Cardiac septum (tissue), 1 donor: ENCODE measurements at regions not wholly inside any gene's neighbourhood (a gene's known extent, or its start where the extent isn't known, plus 50 kb on each side); places are given as distances from the start of the nearest gene placed in this dataset.
A peak's percentile ranks its signal among the peaks of the same experiment; 100 is the strongest.
"Not testable (repeated sequence)": the region's sequence is repeated elsewhere in the genome, so short reads cannot be mapped to it uniquely, and the experiment has no call there.

Source experiments
- DNase-seq: peaks from one replicate; pipeline ENCODE4 v3.0.0-alpha.2; 2020; ENCODE audit warnings: low spot score
- intact Hi-C: fragments of 100-400 bp; cut with DNase I; formaldehyde crosslinking; loops from one replicate; pipeline ENCODE4 v1.14.0; 2022
- donor health status: DM: no; HTN: no; CAD: no.

- intact Hi-C loops = no loop called here
- DNase-seq = no peak
Observed at GRCh38 chr11:72525466-72525865, 91.1 kb upstream of the CLPB start.

- DNase-seq = no peak
- intact Hi-C loops = no loop called here
Observed at GRCh38 chr11:72524711-72525110, 90.4 kb upstream of the CLPB start.

GRCh38 chr11:72523991-72524390 is 89.7 kb upstream of the CLPB start:
- no peak for DNase-seq
- intact Hi-C loops = no loop called here

GRCh38 chr11:72522186-72522585 is 87.9 kb upstream of the CLPB start:
- DNase-seq = peak; percentile 80
- intact Hi-C loops = no loop called here

- intact Hi-C loops = no loop called here
- no peak for DNase-seq
Observed at GRCh38 chr11:72521664-72522063, 87.3 kb upstream of the CLPB start.

- intact Hi-C loops = no loop called here
Observed at GRCh38 chr11:72520815-72521214, 86.5 kb upstream of the CLPB start.

GRCh38 chr11:72519882-72520281 is 85.6 kb upstream of the CLPB start:
- intact Hi-C loops = not testable (repeated sequence)

More at GRCh38 chr11:72520815-72521214, 86.5 kb upstream of the CLPB start:
- no peak for DNase-seq

GRCh38 chr11:72519220-72519881 is 85.0 kb upstream of the CLPB start:
- intact Hi-C loops = no loop called here
- no peak for DNase-seq

More at GRCh38 chr11:72519882-72520281, 85.6 kb upstream of the CLPB start:
- not testable (repeated sequence) for DNase-seq

GRCh38 chr11:72514331-72514730 is 80.0 kb upstream of the CLPB start:
- DNase-seq = no peak
- intact Hi-C loops = no loop called here

- intact Hi-C loops = no loop called here
- no peak for DNase-seq
Observed at GRCh38 chr11:72513411-72513810, 79.1 kb upstream of the CLPB start.

GRCh38 chr11:72512956-72513355 is 78.6 kb upstream of the CLPB start:
- DNase-seq = no peak
- intact Hi-C loops = no loop called here

GRCh38 chr11:72511393-72512047 is 77.2 kb upstream of the CLPB start:
- intact Hi-C loops = no loop called here
- no peak for DNase-seq

GRCh38 chr11:72507050-72507449 is 72.7 kb upstream of the CLPB start:
- intact Hi-C loops = no loop called here
- no peak for DNase-seq

- intact Hi-C loops = no loop called here
- no peak for DNase-seq
Observed at GRCh38 chr11:72497731-72498130, 63.4 kb upstream of the CLPB start.

- intact Hi-C loops = no loop called here
- no peak for DNase-seq
Observed at GRCh38 chr11:72494109-72494429, 59.7 kb upstream of the CLPB start.

- intact Hi-C loops = no loop called here
- DNase-seq = no peak
Observed at GRCh38 chr11:72493426-72494108, 59.2 kb upstream of the CLPB start.

- no peak for DNase-seq
- intact Hi-C loops = no loop called here
Observed at GRCh38 chr11:72491001-72491400, 56.7 kb upstream of the CLPB start.
